Lower leg skin (tissue), 3 donors: ENCODE measurements at regions not wholly inside any gene's neighbourhood (a gene's known extent, or its start where the extent isn't known, plus 50 kb on each side); places are given as distances from the start of the nearest gene placed in this dataset.

Experiments
- POLR2A ChIP-seq, 2 donors: fragments of 450-650 bp; IDR thresholded peaks; one replicate each; pipeline ENCODE4 v1.6.1; 2016 to 2017; ENCODE audit warnings: antibody characterized with exemption in 2 of 2, mild to moderate bottlenecking in 1 of 2, moderate library complexity in 1 of 2
- TF ChIP-seq, protein P1 (sequence below), 3 donors: fragments of 450-650 bp; IDR thresholded peaks; one replicate each; pipeline ENCODE4 v1.5.1; 2016; ENCODE audit warnings: antibody characterized with exemption in 3 of 3, mild to moderate bottlenecking in 3 of 3, moderate library complexity in 2 of 3

DNA sequence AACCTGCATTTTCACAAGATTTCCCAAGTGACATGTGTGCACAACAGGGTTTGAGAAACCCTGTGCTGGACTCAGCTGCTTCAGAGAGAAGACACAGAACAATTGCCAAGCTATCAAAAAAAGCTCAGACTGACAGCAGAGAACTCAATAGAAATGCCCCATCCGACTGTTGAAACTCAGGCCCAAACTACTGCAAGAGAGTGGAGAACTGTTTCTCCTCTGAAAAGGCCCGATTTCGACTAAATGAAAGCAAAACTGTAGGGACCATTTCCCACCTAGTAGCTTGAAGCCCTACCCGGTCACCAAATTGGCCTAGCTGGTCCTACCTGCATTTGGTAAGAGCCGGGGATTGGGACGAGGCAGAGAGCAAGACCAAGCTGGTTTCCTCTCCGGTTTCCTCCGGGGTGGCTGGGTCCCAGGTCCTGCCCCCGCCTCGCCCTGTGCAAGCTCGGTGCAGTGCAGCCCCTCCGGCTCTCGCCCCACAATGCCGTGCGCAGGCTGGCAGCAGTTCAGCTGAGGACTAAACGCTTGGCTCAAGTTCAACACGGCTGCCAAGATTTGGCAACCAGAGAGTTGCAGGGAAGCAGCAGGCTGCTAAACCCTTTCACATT, 1180.6 kb downstream of the VRK1 start:
- TF ChIP-seq, protein P1, sequence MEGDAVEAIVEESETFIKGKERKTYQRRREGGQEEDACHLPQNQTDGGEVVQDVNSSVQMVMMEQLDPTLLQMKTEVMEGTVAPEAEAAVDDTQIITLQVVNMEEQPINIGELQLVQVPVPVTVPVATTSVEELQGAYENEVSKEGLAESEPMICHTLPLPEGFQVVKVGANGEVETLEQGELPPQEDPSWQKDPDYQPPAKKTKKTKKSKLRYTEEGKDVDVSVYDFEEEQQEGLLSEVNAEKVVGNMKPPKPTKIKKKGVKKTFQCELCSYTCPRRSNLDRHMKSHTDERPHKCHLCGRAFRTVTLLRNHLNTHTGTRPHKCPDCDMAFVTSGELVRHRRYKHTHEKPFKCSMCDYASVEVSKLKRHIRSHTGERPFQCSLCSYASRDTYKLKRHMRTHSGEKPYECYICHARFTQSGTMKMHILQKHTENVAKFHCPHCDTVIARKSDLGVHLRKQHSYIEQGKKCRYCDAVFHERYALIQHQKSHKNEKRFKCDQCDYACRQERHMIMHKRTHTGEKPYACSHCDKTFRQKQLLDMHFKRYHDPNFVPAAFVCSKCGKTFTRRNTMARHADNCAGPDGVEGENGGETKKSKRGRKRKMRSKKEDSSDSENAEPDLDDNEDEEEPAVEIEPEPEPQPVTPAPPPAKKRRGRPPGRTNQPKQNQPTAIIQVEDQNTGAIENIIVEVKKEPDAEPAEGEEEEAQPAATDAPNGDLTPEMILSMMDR (IDR thresholded peaks at IDR 0.05) = no peak
- TF ChIP-seq POLR2A (IDR thresholded peaks at IDR 0.05) = no peak
